ENCODE measurements at regions not wholly inside any gene's neighbourhood (a gene's known extent, or its start where the extent isn't known, plus 50 kb on each side); places are given as distances from the start of the nearest gene placed in this dataset.
A peak's percentile ranks its signal among the peaks of the same experiment; 100 is the strongest.

DNA sequence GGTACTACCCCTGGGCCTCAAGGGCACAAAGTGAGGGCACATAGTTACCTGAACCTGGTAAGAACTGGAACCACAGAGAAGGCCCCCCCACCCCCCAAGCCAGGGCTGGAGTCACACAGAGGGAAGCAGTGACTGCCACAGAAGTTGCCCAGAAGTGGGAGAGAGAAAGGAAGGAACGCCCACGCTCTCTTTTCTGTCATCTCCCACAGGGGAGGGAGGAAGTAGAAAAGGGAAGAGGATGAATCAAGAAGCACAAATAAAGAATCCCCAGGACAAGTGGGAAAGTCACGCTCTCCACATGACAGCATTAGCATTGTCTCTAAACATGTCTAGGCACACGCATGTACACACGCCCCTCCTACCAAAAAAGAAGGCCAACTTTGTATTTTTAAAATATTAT, 114.7 kb upstream of the FRMD4B start:
- ATAC-seq (ENCODE audit: low FRiP score) (no peak), DNase-seq (ENCODE audit: low spot score) (no peak)

DNA sequence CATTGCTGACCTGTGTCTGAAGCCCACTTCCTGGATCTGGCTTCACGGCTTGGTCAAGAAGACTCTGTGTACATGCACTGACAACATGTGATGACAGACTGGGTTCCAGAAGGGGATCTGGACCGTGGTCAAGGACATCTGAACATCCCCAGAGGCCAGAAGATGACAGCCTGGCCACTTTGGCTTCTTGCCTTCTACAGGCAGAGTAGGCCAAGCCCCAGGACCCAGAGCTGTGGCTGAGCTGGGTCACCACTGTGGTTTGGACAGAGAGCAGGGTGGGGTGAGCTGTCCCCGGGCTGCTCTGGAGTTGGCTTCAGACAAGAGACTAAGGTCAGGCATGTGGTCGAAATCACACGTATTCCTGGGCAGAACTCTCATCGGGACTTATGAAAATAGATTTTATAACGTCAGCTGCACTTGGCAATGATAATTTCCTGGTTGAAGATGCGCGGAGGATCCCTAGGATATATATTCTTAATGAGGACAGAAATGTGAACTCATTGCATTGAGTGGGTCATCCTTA, 114.1 kb upstream of the FRMD4B start:
- no peak for DNase-seq (ENCODE audit: low spot score)
- TF ChIP-seq CTCF (IDR thresholded peaks at IDR 0.05), result no peak
- peak; percentile 68 for ATAC-seq (ENCODE audit: low FRiP score)

More for the DNA sequence above, 114.7 kb upstream of the FRMD4B start:
- TF ChIP-seq CTCF (IDR thresholded peaks at IDR 0.05), result no peak

DNA sequence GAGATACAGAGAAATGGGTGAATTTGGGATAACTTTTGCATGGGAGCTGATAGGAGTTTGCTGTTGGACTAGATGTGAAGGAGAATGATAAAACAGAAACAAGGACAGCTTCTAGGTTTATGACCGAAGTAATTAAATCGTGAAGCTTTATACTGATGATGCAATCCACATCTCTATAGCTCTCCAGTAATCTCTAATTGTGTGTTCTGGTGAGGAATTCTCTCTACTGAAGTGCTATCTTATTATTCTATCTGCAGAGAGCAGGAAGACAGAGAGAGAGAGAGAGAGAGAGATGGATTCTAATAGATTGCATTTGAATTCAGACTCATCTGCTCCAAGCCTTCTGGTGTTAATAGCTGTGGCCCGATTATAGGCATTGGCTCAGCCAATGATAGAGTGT, 113.5 kb upstream of the FRMD4B start:
- TF ChIP-seq CTCF (IDR thresholded peaks at IDR 0.05), result no peak
- no peak for ATAC-seq (ENCODE audit: low FRiP score)
- DNase-seq (ENCODE audit: low spot score), result no peak

GRCh38 chr3:69496856-69497255, 111.0 kb upstream of the FRMD4B start:
- ATAC-seq (ENCODE audit: low FRiP score) (no peak), DNase-seq (ENCODE audit: low spot score) (no peak)
- no peak for TF ChIP-seq CTCF (IDR thresholded peaks at IDR 0.05)

- no peak for DNase-seq (ENCODE audit: low spot score)
- no peak for TF ChIP-seq CTCF (IDR thresholded peaks at IDR 0.05)
- no peak for ATAC-seq (ENCODE audit: low FRiP score)
These were observed 108.3 kb upstream of the FRMD4B start for GRCh38 chr3:69494185-69494584.

- no peak for TF ChIP-seq CTCF (IDR thresholded peaks at IDR 0.05)
- DNase-seq (ENCODE audit: low spot score) (no peak), ATAC-seq (ENCODE audit: low FRiP score) (no peak)
These were observed 107.3 kb upstream of the FRMD4B start for GRCh38 chr3:69493157-69493556.

GRCh38 chr3:69491975-69492374, 106.1 kb upstream of the FRMD4B start:
- ATAC-seq (ENCODE audit: low FRiP score) (no peak), DNase-seq (ENCODE audit: low spot score) (no peak)
- TF ChIP-seq CTCF (IDR thresholded peaks at IDR 0.05), result no peak

All from omental fat pad (tissue), 3 donors.